HCT116 (cell line): ENCODE measurements at regions not wholly inside any gene's neighbourhood (a gene's known extent, or its start where the extent isn't known, plus 50 kb on each side); places are given as distances from the start of the nearest gene placed in this dataset.

ENCODE experiments used
- EZH2 ChIP-seq: fragments of 200-600 bp; sonication (generic); IDR thresholded peaks from 2 replicates; pipeline ENCODE4 v1.6.1; 2017; ENCODE audit warnings: antibody characterized with exemption, mixed run types
- TF ChIP-seq, protein P1 (sequence below), 3 experiments: fragments of 200-600 bp in 1 of 3; sonication (generic) in 1 of 3; IDR thresholded peaks in 2 of 3; conservative IDR thresholded peaks in 1 of 3; 2 replicates each; pipeline ENCODE4 v1.5.1; 2012 to 2017; ENCODE audit warnings: low read depth in 2 of 3, low read length in 2 of 3, antibody characterized with exemption in 1 of 3, borderline replicate concordance in 1 of 3, control low read depth in 1 of 3, mild to moderate bottlenecking in 1 of 3, mixed read lengths in 1 of 3, mixed run types in 1 of 3, moderate library complexity in 1 of 3; ENCODE audit not compliant: insufficient read depth in 1 of 3

DNA sequence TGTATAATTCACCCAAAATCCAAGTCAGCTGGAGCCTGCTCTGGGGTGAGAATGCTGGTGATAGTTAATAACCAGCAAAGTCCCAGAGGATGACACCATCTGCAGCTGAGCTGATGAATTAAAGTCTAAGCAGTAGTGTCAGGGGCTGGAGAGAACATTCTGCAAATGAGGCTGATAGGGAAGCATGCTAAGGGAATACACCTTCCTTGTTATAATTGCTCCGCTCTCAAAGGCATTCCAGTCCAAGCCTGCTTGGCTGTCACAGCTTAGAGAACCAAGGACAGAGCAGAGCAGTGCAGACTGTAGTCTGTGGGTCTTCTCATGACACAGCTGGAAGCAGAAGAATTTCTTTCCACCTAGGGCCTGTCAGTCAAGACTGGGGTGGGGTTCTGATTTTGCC, 283.1 kb downstream of the SIPA1L2 start:
- TF ChIP-seq EZH2, result no peak
- TF ChIP-seq, protein P1, sequence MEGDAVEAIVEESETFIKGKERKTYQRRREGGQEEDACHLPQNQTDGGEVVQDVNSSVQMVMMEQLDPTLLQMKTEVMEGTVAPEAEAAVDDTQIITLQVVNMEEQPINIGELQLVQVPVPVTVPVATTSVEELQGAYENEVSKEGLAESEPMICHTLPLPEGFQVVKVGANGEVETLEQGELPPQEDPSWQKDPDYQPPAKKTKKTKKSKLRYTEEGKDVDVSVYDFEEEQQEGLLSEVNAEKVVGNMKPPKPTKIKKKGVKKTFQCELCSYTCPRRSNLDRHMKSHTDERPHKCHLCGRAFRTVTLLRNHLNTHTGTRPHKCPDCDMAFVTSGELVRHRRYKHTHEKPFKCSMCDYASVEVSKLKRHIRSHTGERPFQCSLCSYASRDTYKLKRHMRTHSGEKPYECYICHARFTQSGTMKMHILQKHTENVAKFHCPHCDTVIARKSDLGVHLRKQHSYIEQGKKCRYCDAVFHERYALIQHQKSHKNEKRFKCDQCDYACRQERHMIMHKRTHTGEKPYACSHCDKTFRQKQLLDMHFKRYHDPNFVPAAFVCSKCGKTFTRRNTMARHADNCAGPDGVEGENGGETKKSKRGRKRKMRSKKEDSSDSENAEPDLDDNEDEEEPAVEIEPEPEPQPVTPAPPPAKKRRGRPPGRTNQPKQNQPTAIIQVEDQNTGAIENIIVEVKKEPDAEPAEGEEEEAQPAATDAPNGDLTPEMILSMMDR (IDR thresholded peaks at IDR 0.05 in 2 of 3, conservative IDR thresholded peaks at IDR 0.05 in 1 of 3; ENCODE audit: borderline replicate concordance in 1 of 3, insufficient read depth in 1 of 3, low read depth in 2 of 3, low read length in 2 of 3), result no peak
